ENCODE measurements at regions not wholly inside any gene's neighbourhood (a gene's known extent, or its start where the extent isn't known, plus 50 kb on each side); places are given as distances from the start of the nearest gene placed in this dataset.

- H3K4me3 Mint-ChIP-seq: no peak overlapping the region
- no peaks in the 10 kb centered on the region for H3K4me1 Mint-ChIP-seq
- no peaks in the 10 kb centered on the region for H3K36me3 Mint-ChIP-seq (ENCODE audit: low read depth)
- no peak overlapping the region for H3K27ac Mint-ChIP-seq
- H3K9me3 Mint-ChIP-seq: peaks cover 19% of the 10 kb centered on the region
- no peak for TF ChIP-seq CTCF (IDR thresholded peaks at IDR 0.05)
- DNase-seq: no peak
- peaks cover 8% of the 10 kb centered on the region for H3K27me3 Mint-ChIP-seq (ENCODE audit: low read depth, poor library complexity)
Observed at GRCh38 chr5:16013334-16014065, 166.1 kb downstream of the MARCHF11 start.

- H3K9me3 Mint-ChIP-seq: peaks cover 21% of the 10 kb centered on the region
- no peak for DNase-seq
- no peak for TF ChIP-seq CTCF (IDR thresholded peaks at IDR 0.05)
Observed at GRCh38 chr5:16009256-16009655, 170.3 kb downstream of the MARCHF11 start.

GRCh38 chr5:16007750-16008415 is 171.7 kb downstream of the MARCHF11 start:
- H3K27me3 Mint-ChIP-seq (ENCODE audit: low read depth, poor library complexity): no peaks in the 10 kb centered on the region
- DNase-seq: no peak
- no peaks in the 10 kb centered on the region for H3K4me1 Mint-ChIP-seq
- H3K36me3 Mint-ChIP-seq (ENCODE audit: low read depth): no peaks in the 10 kb centered on the region
- H3K4me3 Mint-ChIP-seq: no peak overlapping the region
- peaks cover 21% of the 10 kb centered on the region for H3K9me3 Mint-ChIP-seq
- no peak for TF ChIP-seq CTCF (IDR thresholded peaks at IDR 0.05)
- peak overlapping the region; percentile 5 for H3K27ac Mint-ChIP-seq

More at GRCh38 chr5:16009256-16009655, 170.3 kb downstream of the MARCHF11 start:
- Mint-ChIP-seq H3K27me3 (ENCODE audit: low read depth, poor library complexity) (no peaks in the 10 kb centered on the region), H3K4me1 (no peaks in the 10 kb centered on the region), H3K4me3 (no peak overlapping the region), H3K36me3 (ENCODE audit: low read depth) (no peaks in the 10 kb centered on the region), H3K27ac (no peak overlapping the region)

GRCh38 chr5:16005225-16005624 is 174.4 kb downstream of the MARCHF11 start:
- Mint-ChIP-seq H3K27ac (no peak overlapping the region), H3K4me3 (no peak overlapping the region), H3K36me3 (ENCODE audit: low read depth) (no peaks in the 10 kb centered on the region), H3K27me3 (ENCODE audit: low read depth, poor library complexity) (no peaks in the 10 kb centered on the region), H3K4me1 (no peaks in the 10 kb centered on the region), H3K9me3 (peaks cover 16% of the 10 kb centered on the region)
- TF ChIP-seq CTCF (IDR thresholded peaks at IDR 0.05): no peak
- no peak for DNase-seq

- no peaks in the 10 kb centered on the region for H3K27me3 Mint-ChIP-seq (ENCODE audit: low read depth, poor library complexity)
- H3K4me1 Mint-ChIP-seq: no peaks in the 10 kb centered on the region
- no peaks in the 10 kb centered on the region for H3K36me3 Mint-ChIP-seq (ENCODE audit: low read depth)
- no peak for TF ChIP-seq CTCF (IDR thresholded peaks at IDR 0.05)
- no peak overlapping the region for H3K4me3 Mint-ChIP-seq
- H3K9me3 Mint-ChIP-seq: no peaks in the 10 kb centered on the region
- no peak for DNase-seq
- no peak overlapping the region for H3K27ac Mint-ChIP-seq
Observed at GRCh38 chr5:16000056-16000455, 179.5 kb downstream of the MARCHF11 start.
